A673 (cell line): ENCODE measurements at regions not wholly inside any gene's neighbourhood (a gene's known extent, or its start where the extent isn't known, plus 50 kb on each side); places are given as distances from the start of the nearest gene placed in this dataset.

Experiments
- BruUV-seq: library from RNA; stranded (reverse); fragments of 400-500 nt; replicated peaks from 2 replicates; lab custom pipeline; 2021; lab: Mats Ljungman, UMichigan
- CTCF ChIA-PET: fragments of 300-600 bp; sonication (Branson Sonifier 250); formaldehyde crosslinking; loops from one replicate; lab custom pipeline; 2022; ENCODE audit warnings: antibody characterized with exemption; lab: Charles Lee
- POLR2A ChIA-PET: fragments of 300-600 bp; sonication (Branson Sonifier 250); formaldehyde crosslinking; loops from one replicate; lab custom pipeline; 2022; ENCODE audit warnings: antibody characterized with exemption; ENCODE audit not compliant: low non-redundant PET; lab: Charles Lee
- DNase-seq: peaks from one replicate; pipeline ENCODE4 v3.0.0-alpha.2; 2015; ENCODE audit warnings: low spot score
- H3K27ac ChIP-seq: fragments of 200-600 bp; sonication (generic); 2 replicates; pipeline ENCODE4 v1.5.1; 2016; ENCODE audit warnings: mixed run types, low read depth, mild to moderate bottlenecking, mixed read lengths, antibody characterized with exemption, low read length; ENCODE audit not compliant: poor library complexity, severe bottlenecking
- H3K27me3 ChIP-seq: fragments of 200-600 bp; sonication (generic); replicated peaks from 2 replicates; pipeline ENCODE4 v1.6.1; 2017; ENCODE audit warnings: mixed run types, low read depth, mild to moderate bottlenecking, mixed read lengths, antibody characterized with exemption, low read length; ENCODE audit not compliant: insufficient read depth, poor library complexity
- H3K36me3 ChIP-seq: fragments of 200-600 bp; sonication (generic); 2 replicates; pipeline ENCODE4 v1.6.1; 2016; ENCODE audit warnings: mixed run types, mild to moderate bottlenecking, mixed read lengths, antibody characterized with exemption, low read length; ENCODE audit not compliant: insufficient read depth, poor library complexity, severe bottlenecking
- H3K4me1 ChIP-seq: fragments of 200-600 bp; sonication (generic); 2 replicates; pipeline ENCODE4 v1.6.1; 2017; ENCODE audit warnings: mixed run types, mild to moderate bottlenecking, mixed read lengths, antibody characterized with exemption, low read length; ENCODE audit not compliant: insufficient read depth, poor library complexity, severe bottlenecking
- H3K4me3 ChIP-seq: fragments of 200-600 bp; sonication (generic); 2 replicates; pipeline ENCODE4 v1.5.1; 2016; ENCODE audit warnings: low read depth, mixed run types, mild to moderate bottlenecking, mixed read lengths, low read length; ENCODE audit not compliant: poor library complexity, severe bottlenecking
- H3K9me3 ChIP-seq: fragments of 200-600 bp; sonication (generic); 2 replicates; pipeline ENCODE4 v1.6.1; 2016; ENCODE audit warnings: mixed run types, low read depth, mild to moderate bottlenecking, mixed read lengths, antibody characterized with exemption, low read length; ENCODE audit not compliant: poor library complexity, severe bottlenecking
- EZH2 ChIP-seq: fragments of 200-600 bp; sonication (generic); IDR thresholded peaks from 2 replicates; pipeline ENCODE4 v1.6.1; 2017; ENCODE audit warnings: borderline replicate concordance, low read depth, mild to moderate bottlenecking, mixed read lengths, antibody characterized with exemption, low read length; ENCODE audit not compliant: poor library complexity, severe bottlenecking
- intact Hi-C: fragments of 100-400 bp; cut with micrococcal nuclease; formaldehyde crosslinking; loops from one replicate; pipeline ENCODE4 v1.10.0; 2022; ENCODE audit not compliant: unreplicated experiment
- TF ChIP-seq, protein P1 (sequence below): fragments of 300-800, 200-600 bp; sonication (generic); conservative IDR thresholded peaks from 2 replicates; pipeline ENCODE4 v1.5.1; 2017; ENCODE audit warnings: low read depth, mild to moderate bottlenecking, antibody characterized with exemption, low read length, moderate library complexity, mixed read lengths

DNA sequence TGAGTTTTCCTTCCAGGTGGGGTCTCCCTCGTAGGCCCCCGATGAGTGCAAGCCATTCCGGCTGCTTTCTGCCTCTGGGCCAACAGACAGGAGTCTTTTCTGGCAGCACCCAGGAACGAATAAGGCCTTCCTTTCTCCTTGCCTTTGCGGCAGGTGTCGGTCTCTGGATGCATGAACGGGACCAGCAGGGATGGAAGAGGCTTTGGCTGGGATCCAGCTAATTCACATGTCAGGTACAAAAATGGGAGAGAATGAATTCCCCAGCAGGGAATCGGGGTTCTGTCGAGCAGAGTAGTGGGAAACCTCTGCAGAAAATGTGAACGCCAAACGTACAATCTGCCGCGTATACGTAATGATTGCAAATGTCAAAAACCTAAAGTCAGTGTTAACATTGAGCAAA lies 146.1 kb upstream of the TBL1X start:
- no peak for DNase-seq
- BruUV-seq = no TSS peak
- TF ChIP-seq EZH2 = no peak
- TF ChIP-seq, protein P1, sequence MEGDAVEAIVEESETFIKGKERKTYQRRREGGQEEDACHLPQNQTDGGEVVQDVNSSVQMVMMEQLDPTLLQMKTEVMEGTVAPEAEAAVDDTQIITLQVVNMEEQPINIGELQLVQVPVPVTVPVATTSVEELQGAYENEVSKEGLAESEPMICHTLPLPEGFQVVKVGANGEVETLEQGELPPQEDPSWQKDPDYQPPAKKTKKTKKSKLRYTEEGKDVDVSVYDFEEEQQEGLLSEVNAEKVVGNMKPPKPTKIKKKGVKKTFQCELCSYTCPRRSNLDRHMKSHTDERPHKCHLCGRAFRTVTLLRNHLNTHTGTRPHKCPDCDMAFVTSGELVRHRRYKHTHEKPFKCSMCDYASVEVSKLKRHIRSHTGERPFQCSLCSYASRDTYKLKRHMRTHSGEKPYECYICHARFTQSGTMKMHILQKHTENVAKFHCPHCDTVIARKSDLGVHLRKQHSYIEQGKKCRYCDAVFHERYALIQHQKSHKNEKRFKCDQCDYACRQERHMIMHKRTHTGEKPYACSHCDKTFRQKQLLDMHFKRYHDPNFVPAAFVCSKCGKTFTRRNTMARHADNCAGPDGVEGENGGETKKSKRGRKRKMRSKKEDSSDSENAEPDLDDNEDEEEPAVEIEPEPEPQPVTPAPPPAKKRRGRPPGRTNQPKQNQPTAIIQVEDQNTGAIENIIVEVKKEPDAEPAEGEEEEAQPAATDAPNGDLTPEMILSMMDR = no peak
- CTCF ChIA-PET = no interaction called here
- Histone ChIP-seq H3K27me3 (no peaks in the 10 kb centered on the region), H3K27ac (no peak overlapping the region), H3K4me3 (no peak overlapping the region), H3K9me3 (no peaks in the 10 kb centered on the region), H3K4me1 (no peaks in the 10 kb centered on the region), H3K36me3 (no peaks in the 10 kb centered on the region)
- POLR2A ChIA-PET = no interaction called here
- intact Hi-C loops = loop anchor here (10.0 kb wide), 1 partner anchor 344 kb away; no protein-coding TSS in a partner anchor

DNA sequence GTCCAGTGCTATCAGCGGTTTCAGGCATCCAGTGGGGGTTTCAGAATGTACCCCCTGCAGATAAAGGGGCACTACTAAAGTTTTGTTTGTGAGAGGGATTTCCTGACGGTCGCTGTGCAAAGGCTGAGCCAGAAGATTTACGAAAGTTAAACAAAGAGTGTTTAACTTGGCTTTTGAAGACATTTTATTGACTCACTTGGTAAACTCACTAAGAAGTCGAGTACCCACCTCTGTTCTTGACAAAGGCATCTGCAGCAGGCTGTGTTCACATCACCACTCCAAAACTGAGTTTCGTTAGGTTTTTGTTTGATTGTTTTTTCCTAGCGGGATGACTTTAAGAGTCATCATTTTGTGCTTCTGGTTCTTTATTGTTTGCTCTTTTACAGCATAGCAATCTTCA lies 143.9 kb upstream of the TBL1X start:
- intact Hi-C loops = no loop called here
- POLR2A ChIA-PET = no interaction called here
- BruUV-seq = no TSS peak

DNA sequence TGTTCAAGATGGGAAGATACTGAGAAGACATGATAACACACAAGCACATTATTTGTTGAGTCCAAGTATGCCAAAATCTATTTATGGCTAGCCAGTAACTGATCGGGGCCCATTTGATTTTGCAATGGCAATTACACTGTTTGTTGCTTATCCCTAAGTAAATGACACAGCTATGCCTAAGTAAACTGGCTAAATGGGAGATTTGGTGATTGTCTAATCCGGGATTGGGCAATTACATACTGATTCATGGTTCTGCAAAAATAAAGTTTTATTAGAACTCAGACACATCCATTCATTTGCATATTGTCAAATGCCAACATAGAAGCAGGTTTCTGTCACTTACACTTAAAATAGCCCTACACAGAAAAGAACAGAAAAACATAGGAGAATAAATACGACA lies 140.2 kb upstream of the TBL1X start:
- Histone ChIP-seq H3K36me3 (no peaks in the 10 kb centered on the region), H3K4me3 (no peak overlapping the region), H3K27ac (no peak overlapping the region), H3K4me1 (no peaks in the 10 kb centered on the region), H3K9me3 (no peaks in the 10 kb centered on the region), H3K27me3 (no peaks in the 10 kb centered on the region)
- no peak for TF ChIP-seq EZH2
- TF ChIP-seq, protein P1 = no peak
- no TSS peak for BruUV-seq
- DNase-seq = no peak
- intact Hi-C loops = no loop called here
- ChIA-PET POLR2A (no interaction called here), CTCF (no interaction called here)

More for the DNA sequence above, 143.9 kb upstream of the TBL1X start:
- Histone ChIP-seq H3K4me3 (no peak overlapping the region), H3K36me3 (no peaks in the 10 kb centered on the region), H3K27ac (no peak overlapping the region), H3K27me3 (no peaks in the 10 kb centered on the region), H3K4me1 (no peaks in the 10 kb centered on the region), H3K9me3 (no peaks in the 10 kb centered on the region)
- DNase-seq = no peak
- CTCF ChIA-PET = no interaction called here
- TF ChIP-seq, protein P1 = no peak
- TF ChIP-seq EZH2 = no peak
